Osteoblast (primary cell): ENCODE measurements at regions not wholly inside any gene's neighbourhood (a gene's known extent, or its start where the extent isn't known, plus 50 kb on each side); places are given as distances from the start of the nearest gene placed in this dataset.

Experiments used
- DNase-seq: peaks from one replicate; pipeline ENCODE4 v3.0.0; 2011; ENCODE audit warnings: low spot score, mixed read lengths; ENCODE audit not compliant: insufficient read length; ENCODE audit errors: missing footprints
- H2AFZ ChIP-seq: 2 replicates; pipeline ENCODE4 v1.6.0; 2011; ENCODE audit warnings: mild to moderate bottlenecking, low read length
- H3K27ac ChIP-seq: 2 replicates; pipeline ENCODE4 v1.5.1; 2011; ENCODE audit warnings: mild to moderate bottlenecking, low read depth, low read length, moderate library complexity
- H3K27me3 ChIP-seq: 2 replicates; pipeline ENCODE4 v1.6.0; 2012; ENCODE audit warnings: mild to moderate bottlenecking, control low read depth, inconsistent platforms, low read length, moderate library complexity; ENCODE audit not compliant: insufficient read depth
- H3K36me3 ChIP-seq: 2 replicates; pipeline ENCODE4 v1.5.1; 2011; ENCODE audit warnings: mild to moderate bottlenecking, low read length, control low read depth, moderate library complexity; ENCODE audit not compliant: insufficient read depth
- H3K4me1 ChIP-seq: 2 replicates; pipeline ENCODE4 v1.5.1; 2011; ENCODE audit warnings: mild to moderate bottlenecking, low read length, control low read depth, moderate library complexity; ENCODE audit not compliant: insufficient read depth
- H3K4me2 ChIP-seq: 2 replicates; pipeline ENCODE4 v1.6.0; 2011; ENCODE audit warnings: mild to moderate bottlenecking, low read length; ENCODE audit not compliant: insufficient read depth
- H3K4me3 ChIP-seq: fragments of 200-600 bp; sonication (generic); 3 replicates; pipeline ENCODE4 v1.5.1; 2012; ENCODE audit warnings: mild to moderate bottlenecking, low read length, inconsistent platforms; ENCODE audit not compliant: insufficient read depth
- H3K79me2 ChIP-seq: 2 replicates; pipeline ENCODE4 v1.6.0; 2012; ENCODE audit warnings: mild to moderate bottlenecking, low read length, control low read depth, inconsistent platforms; ENCODE audit not compliant: insufficient read depth
- H3K9me3 ChIP-seq: 2 replicates; pipeline ENCODE4 v1.5.1; 2011; ENCODE audit warnings: low read depth, low read length, control low read depth
- H4K20me1 ChIP-seq: 2 replicates; pipeline ENCODE4 v1.6.0; 2012; ENCODE audit warnings: mild to moderate bottlenecking, low read length, control low read depth; ENCODE audit not compliant: insufficient read depth
- TF ChIP-seq, protein P1 (sequence below): IDR thresholded peaks from 2 replicates; pipeline ENCODE4 v1.5.1; 2011; ENCODE audit warnings: mild to moderate bottlenecking, low read depth, low read length, moderate library complexity; ENCODE audit errors: extremely low read depth

DNA sequence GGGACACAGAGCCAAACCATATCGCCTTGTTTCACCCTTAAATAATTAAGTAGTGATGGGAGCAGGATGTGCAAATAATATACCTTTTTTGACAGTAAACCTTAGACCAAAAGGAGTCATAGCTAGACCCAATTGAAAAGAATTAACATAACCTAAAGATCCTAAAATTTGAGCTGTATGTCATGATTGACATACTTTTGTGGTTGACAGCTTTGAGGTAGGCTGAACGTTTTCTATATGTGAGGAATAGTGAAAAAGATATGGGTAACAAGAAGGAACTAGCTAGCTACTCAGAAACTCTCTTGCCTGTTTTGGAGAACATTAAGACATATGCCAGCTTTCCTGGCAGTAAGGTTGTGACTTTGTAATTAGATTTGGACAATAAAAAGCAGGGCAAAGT is 320.6 kb downstream of the KCNC2 start:
- Histone ChIP-seq H4K20me1 (no peaks in the 10 kb centered on the region), H3K9me3 (no peaks in the 10 kb centered on the region), H3K36me3 (no peaks in the 10 kb centered on the region), H3K4me2 (peak overlapping the region; percentile 79), H3K4me3 (no peak overlapping the region), H3K27ac (peak overlapping the region; percentile 62), H3K4me1 (peaks cover 16% of the 10 kb centered on the region), H3K27me3 (no peaks in the 10 kb centered on the region), H2AFZ (peak overlapping the region; percentile 25), H3K79me2 (no peaks in the 10 kb centered on the region)
- TF ChIP-seq, protein P1, sequence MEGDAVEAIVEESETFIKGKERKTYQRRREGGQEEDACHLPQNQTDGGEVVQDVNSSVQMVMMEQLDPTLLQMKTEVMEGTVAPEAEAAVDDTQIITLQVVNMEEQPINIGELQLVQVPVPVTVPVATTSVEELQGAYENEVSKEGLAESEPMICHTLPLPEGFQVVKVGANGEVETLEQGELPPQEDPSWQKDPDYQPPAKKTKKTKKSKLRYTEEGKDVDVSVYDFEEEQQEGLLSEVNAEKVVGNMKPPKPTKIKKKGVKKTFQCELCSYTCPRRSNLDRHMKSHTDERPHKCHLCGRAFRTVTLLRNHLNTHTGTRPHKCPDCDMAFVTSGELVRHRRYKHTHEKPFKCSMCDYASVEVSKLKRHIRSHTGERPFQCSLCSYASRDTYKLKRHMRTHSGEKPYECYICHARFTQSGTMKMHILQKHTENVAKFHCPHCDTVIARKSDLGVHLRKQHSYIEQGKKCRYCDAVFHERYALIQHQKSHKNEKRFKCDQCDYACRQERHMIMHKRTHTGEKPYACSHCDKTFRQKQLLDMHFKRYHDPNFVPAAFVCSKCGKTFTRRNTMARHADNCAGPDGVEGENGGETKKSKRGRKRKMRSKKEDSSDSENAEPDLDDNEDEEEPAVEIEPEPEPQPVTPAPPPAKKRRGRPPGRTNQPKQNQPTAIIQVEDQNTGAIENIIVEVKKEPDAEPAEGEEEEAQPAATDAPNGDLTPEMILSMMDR = no peak
- DNase-seq = no peak

DNA sequence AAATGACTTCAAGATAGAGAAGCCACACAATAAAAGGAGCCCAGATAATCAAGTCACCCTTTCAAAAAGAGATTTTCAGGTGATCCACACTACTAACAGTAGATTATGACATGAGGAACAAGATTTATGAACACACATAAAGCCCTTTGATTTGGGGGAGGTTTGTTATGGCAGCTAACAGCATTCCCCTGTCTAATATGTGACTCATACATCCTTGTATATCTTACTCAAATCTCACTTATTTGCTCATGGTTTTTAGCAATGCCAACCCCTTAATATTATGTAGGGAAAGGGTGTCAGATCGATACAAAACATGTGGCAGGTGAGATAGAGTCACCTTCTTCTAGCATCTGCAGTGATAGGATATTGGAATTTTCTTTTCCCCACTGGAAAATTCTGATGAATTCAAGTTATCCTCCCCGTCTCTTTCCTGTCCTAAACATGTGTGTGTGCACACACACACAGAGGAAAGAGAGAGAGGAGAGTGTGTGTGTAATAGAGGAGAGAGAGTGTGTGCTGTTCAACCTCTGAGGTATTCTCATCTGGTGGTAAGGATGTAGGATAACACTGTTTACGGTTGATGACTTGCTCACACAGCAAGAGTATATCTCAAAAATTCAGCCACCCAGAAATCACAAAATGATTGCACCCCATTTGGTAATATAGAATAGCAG is 319.9 kb downstream of the KCNC2 start:
- TF ChIP-seq, protein P1 = no peak
- H3K79me2 ChIP-seq = no peaks in the 10 kb centered on the region
- no peaks in the 10 kb centered on the region for H3K9me3 ChIP-seq
- H3K27ac ChIP-seq = peak overlapping the region; percentile 62
- peak; percentile 59 for DNase-seq
- H3K4me2 ChIP-seq = peak overlapping the region; percentile 79
- no peaks in the 10 kb centered on the region for H4K20me1 ChIP-seq
- peaks cover 16% of the 10 kb centered on the region for H3K4me1 ChIP-seq
- H3K27me3 ChIP-seq = no peaks in the 10 kb centered on the region
- H3K36me3 ChIP-seq = no peaks in the 10 kb centered on the region
- peak overlapping the region; percentile 50 for H3K4me3 ChIP-seq
- H2AFZ ChIP-seq = peak overlapping the region; percentile 25

DNA sequence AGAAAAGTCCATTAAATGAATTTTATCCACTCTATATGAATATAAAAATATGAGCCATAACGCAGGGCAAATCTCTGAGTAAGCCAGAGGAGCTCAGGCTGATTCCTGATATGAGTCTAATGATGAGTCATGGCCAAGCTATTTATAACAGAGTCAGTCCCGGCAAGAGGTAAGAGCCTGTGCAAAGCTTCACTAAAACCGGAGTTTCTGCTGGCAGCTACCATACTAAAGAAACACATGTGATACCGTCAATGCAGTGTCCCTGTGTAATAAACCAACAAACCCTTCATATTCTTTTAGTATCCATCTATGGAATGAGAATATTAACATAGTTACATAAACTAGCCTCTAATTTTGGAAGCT is 319.4 kb downstream of the KCNC2 start:
- Histone ChIP-seq H3K4me2 (peak overlapping the region; percentile 79), H3K4me3 (peak overlapping the region; percentile 50), H3K27ac (peak overlapping the region; percentile 62), H3K9me3 (no peaks in the 10 kb centered on the region), H3K79me2 (no peaks in the 10 kb centered on the region), H3K36me3 (no peaks in the 10 kb centered on the region), H4K20me1 (no peaks in the 10 kb centered on the region), H3K27me3 (no peaks in the 10 kb centered on the region), H3K4me1 (peaks cover 16% of the 10 kb centered on the region), H2AFZ (no peak overlapping the region)
- DNase-seq = no peak
- TF ChIP-seq, protein P1 = no peak

DNA sequence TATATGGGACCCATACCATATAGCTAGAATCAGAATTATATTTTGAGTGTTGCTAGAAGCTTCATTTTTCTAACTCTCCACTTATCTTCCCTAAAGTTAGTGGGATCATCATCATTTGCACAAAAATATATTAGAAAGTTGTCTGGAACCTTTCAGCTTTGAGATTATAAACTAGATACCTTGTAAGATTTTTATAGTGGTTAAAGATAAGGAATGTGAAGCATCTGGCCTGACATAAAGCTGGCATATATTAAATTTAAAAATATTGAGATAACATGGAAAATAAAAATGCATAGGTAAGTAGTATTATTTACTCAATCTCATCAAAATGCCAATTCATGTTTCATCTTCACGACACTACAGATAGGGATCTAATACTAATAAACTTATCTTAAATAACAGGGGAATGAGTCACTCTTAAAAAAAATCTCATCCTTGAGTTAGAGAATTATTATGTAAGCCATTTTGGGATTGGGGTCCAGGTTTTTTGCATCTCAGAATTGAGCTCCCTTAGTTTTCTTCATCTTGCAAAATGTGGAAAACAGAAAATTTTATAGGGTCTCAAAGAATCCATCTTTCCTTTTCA is 318.5 kb downstream of the KCNC2 start:
- Histone ChIP-seq H3K4me2 (no peak overlapping the region), H2AFZ (no peak overlapping the region), H3K9me3 (no peaks in the 10 kb centered on the region), H3K79me2 (no peaks in the 10 kb centered on the region), H3K36me3 (no peaks in the 10 kb centered on the region), H3K4me3 (no peak overlapping the region), H4K20me1 (no peaks in the 10 kb centered on the region), H3K4me1 (peaks cover 16% of the 10 kb centered on the region), H3K27ac (no peak overlapping the region), H3K27me3 (no peaks in the 10 kb centered on the region)
- TF ChIP-seq, protein P1 = no peak
- DNase-seq = no peak
